MV-4-11 (cell line): ENCODE measurements at regions not wholly inside any gene's neighbourhood (a gene's known extent, or its start where the extent isn't known, plus 50 kb on each side); places are given as distances from the start of the nearest gene placed in this dataset.
A peak's percentile ranks its signal among the peaks of the same experiment; 100 is the strongest.

Experiments used
- DNase-seq: peaks from one replicate; lab custom pipeline; 2025; lab: John Stamatoyannopoulos, UW

GRCh38 chr2:49255409-49255971 lies 101.2 kb upstream of the FSHR start:
- DNase-seq = no peak

- no peak for DNase-seq
These were observed 100.1 kb upstream of the FSHR start for GRCh38 chr2:49254401-49254800.

GRCh38 chr2:49251766-49252165 lies 97.5 kb upstream of the FSHR start:
- no peak for DNase-seq

GRCh38 chr2:49251251-49251650 lies 96.9 kb upstream of the FSHR start:
- no peak for DNase-seq

- peak; percentile 17 for DNase-seq
These were observed 94.2 kb upstream of the FSHR start for GRCh38 chr2:49248506-49248905.

GRCh38 chr2:49241991-49242390 lies 87.7 kb upstream of the FSHR start:
- DNase-seq = no peak

- no peak for DNase-seq
These were observed 87.2 kb upstream of the FSHR start for GRCh38 chr2:49241501-49241900.

- DNase-seq = no peak
These were observed 86.3 kb upstream of the FSHR start for GRCh38 chr2:49240608-49241007.

GRCh38 chr2:49238604-49238960 lies 84.3 kb upstream of the FSHR start:
- no peak for DNase-seq

- no peak for DNase-seq
These were observed 83.7 kb upstream of the FSHR start for GRCh38 chr2:49237867-49238603.

GRCh38 chr2:49236316-49236715 lies 82.0 kb upstream of the FSHR start:
- no peak for DNase-seq

GRCh38 chr2:49226360-49226759 lies 72.0 kb upstream of the FSHR start:
- no peak for DNase-seq

- no peak for DNase-seq
These were observed 70.8 kb upstream of the FSHR start for GRCh38 chr2:49225126-49225525.

- DNase-seq = no peak
These were observed 70.2 kb upstream of the FSHR start for GRCh38 chr2:49224426-49225010.

- DNase-seq = no peak
These were observed 68.7 kb upstream of the FSHR start for GRCh38 chr2:49222975-49223528.

GRCh38 chr2:49219741-49220140 lies 65.4 kb upstream of the FSHR start:
- DNase-seq = no peak

- no peak for DNase-seq
These were observed 55.9 kb upstream of the FSHR start for GRCh38 chr2:49210191-49210590.

GRCh38 chr2:49207204-49207603 lies 52.9 kb upstream of the FSHR start:
- DNase-seq = no peak
